Adrenal gland (tissue), 5 donors: ENCODE measurements at regions not wholly inside any gene's neighbourhood (a gene's known extent, or its start where the extent isn't known, plus 50 kb on each side); places are given as distances from the start of the nearest gene placed in this dataset.

ENCODE experiments used
- CTCF ChIP-seq, 6 experiments: fragments of 450-650 bp in 4 of 6; fragments of 200-600 bp in 2 of 6; sonication (generic) in 1 of 6; IDR thresholded peaks; 1 replicate in 5 of 6; 2 replicates in 1 of 6; pipeline versions ENCODE4 v1.5.1 to v1.8.0; 2016 to 2021; ENCODE audit warnings: antibody characterized with exemption in 6 of 6, mild to moderate bottlenecking in 2 of 6, moderate library complexity in 1 of 6
- POLR2A ChIP-seq, 2 donors: fragments of 450-650 bp; IDR thresholded peaks; one replicate each; pipeline ENCODE4 v1.6.1; 2017; ENCODE audit warnings: antibody characterized with exemption in 2 of 2, mild to moderate bottlenecking in 2 of 2, moderate library complexity in 1 of 2
- donor health status: DM: no; HTN: no; CAD: no.

GRCh38 chr7:52735656-52736055 lies 299.8 kb upstream of the POM121L12 start:
- TF ChIP-seq CTCF (IDR thresholded peaks at IDR 0.05) (no peak), POLR2A (IDR thresholded peaks at IDR 0.05) (no peak)
